ENCODE measurements at regions not wholly inside any gene's neighbourhood (a gene's known extent, or its start where the extent isn't known, plus 50 kb on each side); places are given as distances from the start of the nearest gene placed in this dataset.

- 34% methylated on average over 4 of the region's 5 CpGs for WGBS (ENCODE audit: low lambda C conversion rate)
- Histone ChIP-seq H3K9ac (no peak overlapping the region), H2AFZ (ENCODE audit: low read depth) (no peak overlapping the region), H3F3A (replicated peaks; ENCODE audit: insufficient read depth) (no peaks in the 10 kb centered on the region), H3K4me2 (no peak overlapping the region), H3K9me2 (no peaks in the 10 kb centered on the region), H4K20me1 (ENCODE audit: insufficient read depth) (no peaks in the 10 kb centered on the region), H3K36me3 (replicated peaks in 1 of 2; ENCODE audit: control insufficient read depth in 1 of 2, insufficient read depth in 2 of 2, low read length in 1 of 2) (no peaks in the 10 kb centered on the region), H3K79me2 (ENCODE audit: insufficient read depth) (no peaks in the 10 kb centered on the region), H3K4me3 (ENCODE audit: low read depth in 2 of 2, low read length in 1 of 2) (no peak overlapping the region), H3K4me1 (ENCODE audit: control insufficient read depth in 1 of 2, insufficient read depth in 2 of 2, low read depth in 1 of 2, low read length in 1 of 2) (no peaks in the 10 kb centered on the region), H3K27me3 (ENCODE audit: insufficient read depth) (no peaks in the 10 kb centered on the region), H3K27ac (ENCODE audit: low read depth in 2 of 2, low read length in 1 of 2) (no peak overlapping the region), H3K9me3 (no peaks in the 10 kb centered on the region)
- CTCF ChIA-PET: interaction anchor here (0.9 to 1.2 kb wide), 2 partner anchors 13 to 234 kb away, joined by 3 read pairs; no protein-coding TSS in a partner anchor
- no peak for DNase-seq
- POLR2A ChIA-PET: no interaction called here
- TF ChIP-seq CTCF (IDR thresholded peaks at IDR 0.05): no peak
- no peak for TF ChIP-seq USF2 (IDR thresholded peaks at IDR 0.05; ENCODE audit: borderline replicate concordance, low read depth, low read length)
- no peak for TF ChIP-seq EP300 (IDR thresholded peaks at IDR 0.05; ENCODE audit: borderline replicate concordance in 1 of 2, low read depth in 1 of 2, low read length in 1 of 2)
- TF ChIP-seq RCOR1 (IDR thresholded peaks at IDR 0.05; ENCODE audit: low read length): no peak
- TF ChIP-seq GABPA (IDR thresholded peaks at IDR 0.05; ENCODE audit: low read depth): no peak
Observed at GRCh38 chr18:42348722-42349121, 393.7 kb downstream of the PIK3C3 start.

GRCh38 chr18:42351455-42351854 lies 396.4 kb downstream of the PIK3C3 start:
- H3K4me3 ChIP-seq (ENCODE audit: low read depth in 2 of 2, low read length in 1 of 2): no peak overlapping the region
- H3K9me2 ChIP-seq: no peaks in the 10 kb centered on the region
- 40% methylated on average over 2 of the region's 2 CpGs for WGBS (ENCODE audit: low lambda C conversion rate)
- no peaks in the 10 kb centered on the region for H3F3A ChIP-seq (replicated peaks; ENCODE audit: insufficient read depth)
- H3K4me1 ChIP-seq (ENCODE audit: control insufficient read depth in 1 of 2, insufficient read depth in 2 of 2, low read depth in 1 of 2, low read length in 1 of 2): no peaks in the 10 kb centered on the region
- no peak overlapping the region for H3K9ac ChIP-seq
- CTCF ChIA-PET: no interaction called here
- DNase-seq: no peak
- POLR2A ChIA-PET: no interaction called here
- H2AFZ ChIP-seq (ENCODE audit: low read depth): no peak overlapping the region
- H3K36me3 ChIP-seq (replicated peaks in 1 of 2; ENCODE audit: control insufficient read depth in 1 of 2, insufficient read depth in 2 of 2, low read length in 1 of 2): no peaks in the 10 kb centered on the region
- no peaks in the 10 kb centered on the region for H3K79me2 ChIP-seq (ENCODE audit: insufficient read depth)
- H3K27me3 ChIP-seq (ENCODE audit: insufficient read depth): no peaks in the 10 kb centered on the region
- no peak for TF ChIP-seq SIN3A (IDR thresholded peaks at IDR 0.05; ENCODE audit: borderline replicate concordance, low read depth, low read length)
- peak; percentile 68 for TF ChIP-seq REST (IDR thresholded peaks at IDR 0.05; ENCODE audit: low read depth, low read length)
- no peak overlapping the region for H3K27ac ChIP-seq (ENCODE audit: low read depth in 2 of 2, low read length in 1 of 2)
- no peak overlapping the region for H3K4me2 ChIP-seq
- H4K20me1 ChIP-seq (ENCODE audit: insufficient read depth): no peaks in the 10 kb centered on the region
- no peaks in the 10 kb centered on the region for H3K9me3 ChIP-seq
